Muscle of leg (tissue), 3 donors: ENCODE measurements at regions not wholly inside any gene's neighbourhood (a gene's known extent, or its start where the extent isn't known, plus 50 kb on each side); places are given as distances from the start of the nearest gene placed in this dataset.

Source experiments
- DNase-seq: peaks from one replicate; pipeline ENCODE4 v3.0.0; 2013
- H3K27ac ChIP-seq: one replicate; pipeline ENCODE4 v1.5.1; 2013; ENCODE audit warnings: mild to moderate bottlenecking, low read length, control low read depth
- H3K27me3 ChIP-seq: one replicate; pipeline ENCODE4 v1.6.1; 2013; ENCODE audit warnings: low read length; ENCODE audit not compliant: control insufficient read depth, insufficient read depth
- H3K36me3 ChIP-seq: one replicate; pipeline ENCODE4 v1.6.1; 2013; ENCODE audit warnings: low read length; ENCODE audit not compliant: control insufficient read depth, insufficient read depth
- H3K4me1 ChIP-seq: one replicate; pipeline ENCODE4 v1.6.1; 2013; ENCODE audit warnings: low read length; ENCODE audit not compliant: control insufficient read depth, insufficient read depth
- H3K4me3 ChIP-seq: one replicate; pipeline ENCODE4 v1.5.1; 2013; ENCODE audit warnings: low read length, control low read depth
- H3K9me3 ChIP-seq: replicated peaks from 2 replicates; pipeline ENCODE4 v1.6.1; 2013; ENCODE audit warnings: low read depth, low read length; ENCODE audit not compliant: control insufficient read depth
- WGBS: methylation state at CpG from one replicate; pipeline ENCODE4 v1.1.5; 2013; ENCODE audit warnings: missing lambda C conversion rate; ENCODE audit not compliant: insufficient coverage; 5-methylcytosine and 5-hydroxymethylcytosine counted together

GRCh38 chr5:155189981-155190380 is 176.4 kb downstream of the KIF4B start:
- 87% methylated on average over 3 of the region's 4 CpGs for WGBS
- Histone ChIP-seq H3K27me3 (no peaks in the 10 kb centered on the region), H3K4me3 (no peak overlapping the region), H3K36me3 (no peaks in the 10 kb centered on the region), H3K27ac (no peak overlapping the region), H3K4me1 (no peaks in the 10 kb centered on the region), H3K9me3 (no peaks in the 10 kb centered on the region)
- no peak for DNase-seq

GRCh38 chr5:155193029-155193428 is 179.5 kb downstream of the KIF4B start:
- Histone ChIP-seq H3K27me3 (no peaks in the 10 kb centered on the region), H3K27ac (no peak overlapping the region), H3K36me3 (no peaks in the 10 kb centered on the region), H3K4me3 (no peak overlapping the region), H3K9me3 (no peaks in the 10 kb centered on the region), H3K4me1 (no peaks in the 10 kb centered on the region)
- no CpG with 5 or more reads among the region's 3 CpGs for WGBS
- no peak for DNase-seq

- WGBS, result 72% methylated on average over 3 of the region's 7 CpGs
Measured at GRCh38 chr5:155193483-155194107, 180.0 kb downstream of the KIF4B start.

GRCh38 chr5:155200608-155201007 is 187.1 kb downstream of the KIF4B start:
- peaks cover 4% of the 10 kb centered on the region for H3K9me3 ChIP-seq
- no peak overlapping the region for H3K27ac ChIP-seq
- H3K36me3 ChIP-seq, result no peaks in the 10 kb centered on the region
- H3K27me3 ChIP-seq, result no peaks in the 10 kb centered on the region
- no peak overlapping the region for H3K4me3 ChIP-seq
- 63% methylated on average over 1 of the region's 4 CpGs for WGBS
- H3K4me1 ChIP-seq, result no peaks in the 10 kb centered on the region
- DNase-seq, result no peak

More at GRCh38 chr5:155193483-155194107, 180.0 kb downstream of the KIF4B start:
- no peak overlapping the region for H3K27ac ChIP-seq
- no peaks in the 10 kb centered on the region for H3K27me3 ChIP-seq
- no peak for DNase-seq
- H3K36me3 ChIP-seq, result no peaks in the 10 kb centered on the region
- no peaks in the 10 kb centered on the region for H3K9me3 ChIP-seq
- no peak overlapping the region for H3K4me3 ChIP-seq
- no peaks in the 10 kb centered on the region for H3K4me1 ChIP-seq

GRCh38 chr5:155211764-155212163 is 198.2 kb downstream of the KIF4B start:
- Histone ChIP-seq H3K9me3 (no peaks in the 10 kb centered on the region), H3K4me3 (no peak overlapping the region), H3K27ac (no peak overlapping the region), H3K36me3 (no peaks in the 10 kb centered on the region), H3K4me1 (no peaks in the 10 kb centered on the region), H3K27me3 (no peaks in the 10 kb centered on the region)
- WGBS, result no CpG with 5 or more reads among the region's 1 CpG
- no peak for DNase-seq

GRCh38 chr5:155222393-155222792 is 208.8 kb downstream of the KIF4B start:
- Histone ChIP-seq H3K4me3 (no peak overlapping the region), H3K9me3 (no peaks in the 10 kb centered on the region), H3K4me1 (no peaks in the 10 kb centered on the region), H3K36me3 (no peaks in the 10 kb centered on the region), H3K27me3 (no peaks in the 10 kb centered on the region), H3K27ac (no peak overlapping the region)
- WGBS, result 71% methylated on average over 6 of the region's 6 CpGs
- DNase-seq, result peak; percentile 13

GRCh38 chr5:155229135-155229534 is 215.6 kb downstream of the KIF4B start:
- WGBS, result no CpG with 5 or more reads among the region's 5 CpGs
- H3K9me3 ChIP-seq, result no peaks in the 10 kb centered on the region
- no peaks in the 10 kb centered on the region for H3K4me1 ChIP-seq

GRCh38 chr5:155239803-155240202 is 226.2 kb downstream of the KIF4B start:
- WGBS, result 89% methylated on average over 1 of the region's 2 CpGs
- DNase-seq, result no peak
- H3K9me3 ChIP-seq, result peaks cover 6% of the 10 kb centered on the region
- no peak overlapping the region for H3K27ac ChIP-seq
- no peak overlapping the region for H3K4me3 ChIP-seq
- H3K27me3 ChIP-seq, result no peaks in the 10 kb centered on the region
- H3K4me1 ChIP-seq, result no peaks in the 10 kb centered on the region
- no peaks in the 10 kb centered on the region for H3K36me3 ChIP-seq

More at GRCh38 chr5:155229135-155229534, 215.6 kb downstream of the KIF4B start:
- Histone ChIP-seq H3K27me3 (no peaks in the 10 kb centered on the region), H3K27ac (no peak overlapping the region), H3K36me3 (no peaks in the 10 kb centered on the region), H3K4me3 (no peak overlapping the region)
- no peak for DNase-seq

GRCh38 chr5:155250596-155250995 is 237.0 kb downstream of the KIF4B start:
- no peaks in the 10 kb centered on the region for H3K36me3 ChIP-seq
- H3K9me3 ChIP-seq, result no peaks in the 10 kb centered on the region
- H3K27ac ChIP-seq, result no peak overlapping the region
- H3K4me1 ChIP-seq, result no peaks in the 10 kb centered on the region
- H3K4me3 ChIP-seq, result no peak overlapping the region
- no peaks in the 10 kb centered on the region for H3K27me3 ChIP-seq
- DNase-seq, result no peak
- WGBS, result 38% methylated on average over 2 of the region's 5 CpGs

- H3K27me3 ChIP-seq, result no peaks in the 10 kb centered on the region
- DNase-seq, result no peak
Measured at GRCh38 chr5:155252025-155252424, 238.5 kb downstream of the KIF4B start.

GRCh38 chr5:155252717-155253116 is 239.2 kb downstream of the KIF4B start:
- no peaks in the 10 kb centered on the region for H3K9me3 ChIP-seq
- H3K4me3 ChIP-seq, result no peak overlapping the region
- no peaks in the 10 kb centered on the region for H3K36me3 ChIP-seq
- H3K4me1 ChIP-seq, result no peaks in the 10 kb centered on the region
- no peak for DNase-seq
- no CpG with 5 or more reads among the region's 3 CpGs for WGBS
- no peaks in the 10 kb centered on the region for H3K27me3 ChIP-seq
- H3K27ac ChIP-seq, result no peak overlapping the region

More at GRCh38 chr5:155252025-155252424, 238.5 kb downstream of the KIF4B start:
- no peaks in the 10 kb centered on the region for H3K9me3 ChIP-seq
- no peaks in the 10 kb centered on the region for H3K4me1 ChIP-seq
- H3K36me3 ChIP-seq, result no peaks in the 10 kb centered on the region
- H3K4me3 ChIP-seq, result no peak overlapping the region
- no peak overlapping the region for H3K27ac ChIP-seq
